Panc1 (cell line): ENCODE measurements at regions not wholly inside any gene's neighbourhood (a gene's known extent, or its start where the extent isn't known, plus 50 kb on each side); places are given as distances from the start of the nearest gene placed in this dataset.

ENCODE experiments used
- ATAC-seq: fragments of 200-7000 bp; cut with Tn5 transposase; 2 replicates; pipeline ENCODE4 v1.9.1; 2020; ENCODE audit warnings: mild to moderate bottlenecking, moderate library complexity
- BruUV-seq: library from RNA; stranded (reverse); fragments of 400-500 nt; replicated peaks from 2 replicates; lab custom pipeline; 2021; lab: Mats Ljungman, UMichigan
- CTCF ChIA-PET: fragments of 300-600 bp; sonication (Branson Sonifier 250); formaldehyde crosslinking; loops from one replicate; lab custom pipeline; 2022; ENCODE audit warnings: antibody characterized with exemption; lab: Charles Lee
- POLR2A ChIA-PET: fragments of 300-600 bp; sonication (Branson Sonifier 250); formaldehyde crosslinking; loops from one replicate; lab custom pipeline; 2022; ENCODE audit warnings: antibody characterized with exemption; lab: Charles Lee
- DNase-seq: peaks from one replicate; pipeline ENCODE4 v3.0.0-alpha.2; 2010; ENCODE audit warnings: low read depth, low spot score
- H3K27ac ChIP-seq: 2 replicates; pipeline ENCODE4 v1.5.1; 2011; ENCODE audit warnings: mild to moderate bottlenecking, low read length, inconsistent platforms
- H3K27me3 ChIP-seq: fragments of 200-500 bp; sonication (Bioruptor generic); 2 replicates; pipeline ENCODE4 v1.6.0; 2014; ENCODE audit warnings: low read length, inconsistent platforms; ENCODE audit not compliant: control insufficient read depth, insufficient read depth
- H3K36me3 ChIP-seq: fragments of 200-500 bp; sonication (Bioruptor generic); 2 replicates; pipeline ENCODE4 v1.5.1; 2014; ENCODE audit warnings: inconsistent platforms, mild to moderate bottlenecking, low read length, moderate library complexity; ENCODE audit not compliant: control insufficient read depth, insufficient read depth
- H3K4me1 ChIP-seq: 2 replicates; pipeline ENCODE4 v1.5.1; 2011; ENCODE audit warnings: inconsistent platforms, mild to moderate bottlenecking, low read length, moderate library complexity; ENCODE audit not compliant: control insufficient read depth, insufficient read depth
- H3K4me3 ChIP-seq, 2 experiments: 2 replicates each; pipeline ENCODE4 v1.5.1; 2011 to 2012; ENCODE audit warnings: low read depth in 2 of 2, low read length in 2 of 2, mild to moderate bottlenecking in 2 of 2, inconsistent platforms in 1 of 2, moderate library complexity in 1 of 2
- H3K9me3 ChIP-seq: fragments of 200-500 bp; sonication (Bioruptor generic); 2 replicates; pipeline ENCODE4 v1.5.1; 2014; ENCODE audit warnings: low read depth, mild to moderate bottlenecking, inconsistent platforms, low read length, moderate library complexity; ENCODE audit not compliant: control insufficient read depth, insufficient read depth
- CTCF ChIP-seq: fragments of 450-650 bp; IDR thresholded peaks from 2 replicates; pipeline ENCODE4 v1.5.1; 2017; ENCODE audit warnings: mild to moderate bottlenecking
- POLR2AphosphoS5 ChIP-seq: IDR thresholded peaks from 2 replicates; pipeline ENCODE4 v1.6.1; 2012; ENCODE audit warnings: mild to moderate bottlenecking, low read depth, low read length, moderate library complexity
- REST ChIP-seq, 2 experiments: IDR thresholded peaks; 2 replicates each; pipeline ENCODE4 v1.6.1; 2011 to 2012; ENCODE audit warnings: low read depth in 2 of 2, control low read depth in 1 of 2, low read length in 1 of 2, mild to moderate bottlenecking in 1 of 2, moderate library complexity in 1 of 2; ENCODE audit not compliant: insufficient read depth in 1 of 2
- SIN3A ChIP-seq: IDR thresholded peaks from 2 replicates; pipeline ENCODE4 v1.6.1; 2012; ENCODE audit warnings: low read depth, mild to moderate bottlenecking, low read length, moderate library complexity, borderline replicate concordance; ENCODE audit not compliant: insufficient read depth
- TCF7L2 ChIP-seq: IDR thresholded peaks from 2 replicates; pipeline ENCODE4 v1.6.1; 2011; ENCODE audit warnings: mild to moderate bottlenecking, low read depth, low read length, inconsistent platforms
- in situ Hi-C: cut with HindIII; loops from 2 replicates; pipeline ENCODE4 v1.10.0; 2016; ENCODE audit warnings: low sequenced_read_pairs, low pct_unique_long_range_greater_than_20kb
- intact Hi-C: fragments of 100-400 bp; cut with micrococcal nuclease; formaldehyde crosslinking; loops from one replicate; pipeline ENCODE4 v1.10.0; 2022; ENCODE audit not compliant: unreplicated experiment

DNA sequence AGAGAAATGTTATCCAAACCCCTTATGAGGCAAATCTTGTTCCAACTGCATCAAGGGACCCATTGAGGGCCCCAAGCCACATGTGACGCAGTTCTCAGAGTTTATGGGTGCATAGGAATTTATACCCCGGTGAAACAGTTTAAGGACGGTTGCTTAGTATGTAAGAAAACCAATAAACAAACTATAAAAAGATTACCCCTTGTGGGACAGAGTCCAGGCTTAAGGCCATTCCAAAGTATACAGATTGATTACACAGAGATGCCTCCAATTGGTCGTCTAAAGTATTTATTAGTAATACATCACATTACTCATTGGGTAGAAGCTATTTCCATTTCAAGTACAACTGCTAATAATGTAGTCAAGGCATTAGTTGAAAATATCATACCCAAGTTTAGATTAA lies 885.0 kb upstream of the MDGA2 start:
- Histone ChIP-seq H3K9me3 (no peaks in the 10 kb centered on the region; the same call in 1 of the 2 replicates), H3K4me3 (no peak overlapping the region), H3K36me3 (no peaks in the 10 kb centered on the region), H3K4me1 (no peaks in the 10 kb centered on the region), H3K27me3 (no peaks in the 10 kb centered on the region), H3K27ac (no peak overlapping the region)
- no peak for TF ChIP-seq REST (IDR thresholded peaks at IDR 0.05; ENCODE audit: insufficient read depth in 1 of 2, low read depth in 2 of 2, low read length in 1 of 2)
- no peak for TF ChIP-seq CTCF
- TF ChIP-seq SIN3A: no peak
- no peak for TF ChIP-seq TCF7L2
- TF ChIP-seq POLR2AphosphoS5: no peak
- ChIA-PET POLR2A (no interaction called here), CTCF (no interaction called here)
- no TSS peak for BruUV-seq
- in situ Hi-C loops: no loop called here
- intact Hi-C loops: no loop called here
- ATAC-seq (no peak), DNase-seq (no peak)

GRCh38 chr14:48553443-48553842 lies 878.0 kb upstream of the MDGA2 start:
- CTCF ChIA-PET: no interaction called here
- Histone ChIP-seq H3K9me3 (no peaks in the 10 kb centered on the region), H3K27me3 (no peaks in the 10 kb centered on the region), H3K36me3 (no peaks in the 10 kb centered on the region), H3K27ac (no peak overlapping the region), H3K4me3 (no peak overlapping the region), H3K4me1 (no peaks in the 10 kb centered on the region)
- POLR2A ChIA-PET: no interaction called here
- in situ Hi-C loops: no loop called here
- DNase-seq (no peak), ATAC-seq (no peak)
- intact Hi-C loops: no loop called here
- no TSS peak for BruUV-seq
- no peak for TF ChIP-seq CTCF
- no peak for TF ChIP-seq SIN3A
- TF ChIP-seq REST (IDR thresholded peaks at IDR 0.05; ENCODE audit: insufficient read depth in 1 of 2, low read depth in 2 of 2, low read length in 1 of 2): no peak
- no peak for TF ChIP-seq TCF7L2
- TF ChIP-seq POLR2AphosphoS5: no peak
